GM10248 (cell line): ENCODE measurements at regions not wholly inside any gene's neighbourhood (a gene's known extent, or its start where the extent isn't known, plus 50 kb on each side); places are given as distances from the start of the nearest gene placed in this dataset.

Experiments used
- CTCF ChIA-PET: fragments of 300-600 bp; sonication (Branson Sonifier 250); formaldehyde crosslinking; extraction: SDS; loops from one replicate; lab custom pipeline; 2021; ENCODE audit warnings: antibody characterized with exemption; lab: Yijun Ruan, JAX
- POLR2A ChIA-PET: fragments of 350-650 bp; sonication (Branson Sonifier 250); formaldehyde crosslinking; extraction: SDS; loops from one replicate; lab custom pipeline; 2020; ENCODE audit warnings: antibody characterized with exemption; lab: Yijun Ruan, JAX
- DNase-seq: peaks from one replicate; pipeline ENCODE4 v3.0.0; 2012; ENCODE audit errors: extremely low spot score
- TF ChIP-seq, protein P1 (sequence below): IDR thresholded peaks from 2 replicates; pipeline ENCODE4 v1.5.1; 2012; ENCODE audit warnings: mild to moderate bottlenecking, low read depth; ENCODE audit errors: extremely low read depth, missing control alignments, control extremely low read depth

DNA sequence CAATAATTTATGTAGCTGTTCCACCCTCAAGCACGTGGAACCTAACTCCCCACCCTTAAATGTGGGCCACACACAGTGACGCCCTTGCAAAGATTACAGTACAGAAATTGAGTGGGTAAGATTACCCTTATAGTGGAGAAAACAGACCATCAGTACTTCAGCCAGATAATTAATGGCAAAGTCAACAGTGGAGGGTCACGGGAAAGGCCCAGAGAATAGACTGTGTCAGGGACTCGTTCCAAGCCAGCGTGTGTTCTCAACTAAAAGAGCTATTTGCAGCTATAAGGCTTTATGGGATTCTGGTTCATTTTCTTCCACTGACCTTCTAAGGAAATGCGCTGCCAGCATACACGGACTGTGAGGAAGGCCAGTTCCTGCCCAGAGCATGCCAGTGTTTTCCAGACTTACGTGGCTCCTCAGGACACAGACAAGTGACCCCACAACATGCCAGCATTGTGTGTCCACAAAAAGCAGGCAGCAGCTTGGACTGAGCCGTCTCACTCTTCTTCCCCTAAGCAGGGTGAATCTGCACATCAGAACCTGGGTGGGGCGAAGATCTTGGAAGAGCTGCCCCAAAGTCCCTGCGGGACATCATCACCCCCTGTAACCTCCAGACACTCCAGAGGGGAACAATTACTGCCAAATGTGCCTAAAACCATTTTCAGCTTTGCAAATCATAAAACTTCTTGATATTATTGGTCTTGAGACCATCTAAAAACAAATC is 428.5 kb downstream of the OCA2 start:
- ChIA-PET CTCF (interaction anchor here (1.0 kb wide), 1 partner anchor 15 kb away, joined by 3 read pairs; no protein-coding TSS in a partner anchor), POLR2A (no interaction called here)
- no peak for DNase-seq
- TF ChIP-seq, protein P1, sequence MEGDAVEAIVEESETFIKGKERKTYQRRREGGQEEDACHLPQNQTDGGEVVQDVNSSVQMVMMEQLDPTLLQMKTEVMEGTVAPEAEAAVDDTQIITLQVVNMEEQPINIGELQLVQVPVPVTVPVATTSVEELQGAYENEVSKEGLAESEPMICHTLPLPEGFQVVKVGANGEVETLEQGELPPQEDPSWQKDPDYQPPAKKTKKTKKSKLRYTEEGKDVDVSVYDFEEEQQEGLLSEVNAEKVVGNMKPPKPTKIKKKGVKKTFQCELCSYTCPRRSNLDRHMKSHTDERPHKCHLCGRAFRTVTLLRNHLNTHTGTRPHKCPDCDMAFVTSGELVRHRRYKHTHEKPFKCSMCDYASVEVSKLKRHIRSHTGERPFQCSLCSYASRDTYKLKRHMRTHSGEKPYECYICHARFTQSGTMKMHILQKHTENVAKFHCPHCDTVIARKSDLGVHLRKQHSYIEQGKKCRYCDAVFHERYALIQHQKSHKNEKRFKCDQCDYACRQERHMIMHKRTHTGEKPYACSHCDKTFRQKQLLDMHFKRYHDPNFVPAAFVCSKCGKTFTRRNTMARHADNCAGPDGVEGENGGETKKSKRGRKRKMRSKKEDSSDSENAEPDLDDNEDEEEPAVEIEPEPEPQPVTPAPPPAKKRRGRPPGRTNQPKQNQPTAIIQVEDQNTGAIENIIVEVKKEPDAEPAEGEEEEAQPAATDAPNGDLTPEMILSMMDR, result no peak

DNA sequence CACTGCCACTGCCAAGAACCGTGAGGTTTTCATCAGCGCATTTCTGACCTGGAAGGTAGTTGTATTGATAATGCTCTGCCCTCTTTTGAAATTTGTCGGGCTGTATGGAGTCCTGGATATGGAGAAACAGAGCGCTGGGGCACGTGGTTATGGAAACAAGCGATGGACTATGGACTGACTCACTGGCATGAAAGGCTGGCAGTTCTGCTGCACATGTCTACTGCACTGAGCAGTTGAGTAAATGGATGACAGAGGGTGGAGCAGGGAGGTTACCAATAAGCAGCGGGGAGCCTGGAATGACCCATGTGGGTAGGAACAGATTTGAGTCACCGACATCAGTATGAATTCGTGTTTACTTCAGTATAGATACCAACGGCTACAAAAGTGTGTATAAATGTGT is 429.5 kb downstream of the OCA2 start:
- no peak for DNase-seq
- TF ChIP-seq, protein P1, result no peak
- POLR2A ChIA-PET, result no interaction called here
- CTCF ChIA-PET, result no interaction called here

DNA sequence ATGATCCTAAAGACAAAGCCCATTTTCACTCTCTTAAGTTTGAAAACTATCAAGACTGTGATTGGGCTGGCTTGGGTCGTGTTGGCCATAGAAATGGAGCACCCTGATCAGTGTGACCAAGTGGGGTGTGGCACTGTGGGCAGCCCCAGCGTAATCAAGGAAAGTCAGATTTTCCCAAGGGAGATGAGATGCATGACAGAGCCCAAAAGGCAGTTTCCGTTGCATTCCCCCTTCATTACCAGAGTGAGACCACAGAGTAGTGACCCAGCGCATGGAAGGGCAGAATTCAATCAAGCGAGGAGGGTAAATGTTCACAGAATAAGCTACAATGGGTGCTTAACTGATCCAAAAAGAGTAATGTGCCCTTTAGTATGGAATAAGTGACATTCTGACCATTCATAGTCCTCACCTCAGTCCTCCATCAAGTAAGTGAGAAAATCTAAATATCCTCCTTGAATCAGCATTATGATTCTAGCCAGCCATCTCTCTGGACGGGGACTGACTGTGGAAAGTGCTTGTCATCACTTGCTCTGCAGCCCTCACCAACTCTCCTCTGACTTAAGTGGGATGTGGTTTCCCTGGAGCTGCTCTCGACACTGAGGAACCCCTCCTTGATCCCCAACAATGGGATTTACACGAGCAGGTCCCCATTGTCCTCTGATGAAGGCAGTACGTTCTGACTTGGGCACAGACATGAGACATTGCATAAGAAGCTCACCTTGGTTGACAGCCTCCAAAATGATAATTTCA is 430.5 kb downstream of the OCA2 start:
- POLR2A ChIA-PET, result no interaction called here
- no peak for DNase-seq
- TF ChIP-seq, protein P1, result no peak
- CTCF ChIA-PET, result no interaction called here

DNA sequence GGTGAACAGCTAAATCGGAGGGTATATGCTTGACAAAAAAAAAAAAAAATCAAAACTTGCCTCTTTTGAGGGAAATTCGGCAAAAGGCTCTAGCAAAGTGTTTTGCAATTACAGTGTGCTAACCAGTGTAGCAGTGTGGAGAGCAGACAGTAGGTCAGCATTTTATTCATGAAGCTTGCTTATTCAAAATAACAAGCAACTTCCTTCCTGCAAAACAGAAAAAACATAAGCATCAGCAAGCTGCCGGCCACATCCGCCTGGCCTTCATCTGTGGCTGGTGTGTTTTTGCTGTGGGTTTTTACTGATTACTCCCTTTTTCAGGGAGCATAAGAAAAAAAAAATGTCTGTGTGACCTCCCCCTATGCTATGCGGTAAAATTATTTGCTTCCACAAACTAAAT is 434.1 kb downstream of the OCA2 start:
- TF ChIP-seq, protein P1, result no peak
- POLR2A ChIA-PET, result no interaction called here
- CTCF ChIA-PET, result interaction anchor here (0.8 kb wide), 1 partner anchor 9 kb away, joined by 5 read pairs; no protein-coding TSS in a partner anchor
- no peak for DNase-seq

DNA sequence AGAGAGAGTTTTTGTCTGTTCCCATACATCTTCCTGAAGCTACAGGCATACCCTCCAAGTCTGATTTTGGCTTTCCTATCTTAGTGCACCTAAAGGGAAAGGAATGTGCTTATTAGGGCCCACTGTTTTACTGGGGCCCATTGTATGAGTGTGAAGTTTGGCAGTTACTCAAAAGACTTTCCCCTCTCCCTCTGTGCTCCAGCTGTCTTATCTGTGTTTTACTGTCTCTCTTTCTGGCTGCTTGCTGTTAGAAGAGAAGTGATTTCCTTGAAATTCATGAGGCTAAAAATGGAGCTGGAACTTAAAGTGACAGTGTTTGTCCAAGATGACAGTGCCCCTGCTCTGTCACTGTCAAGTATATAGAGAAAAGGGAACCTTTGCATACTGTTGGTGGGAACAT is 436.2 kb downstream of the OCA2 start:
- TF ChIP-seq, protein P1, result no peak
- CTCF ChIA-PET, result interaction anchor here (1.0 kb wide), 1 partner anchor 40 kb away, joined by 3 read pairs; no protein-coding TSS in a partner anchor

DNA sequence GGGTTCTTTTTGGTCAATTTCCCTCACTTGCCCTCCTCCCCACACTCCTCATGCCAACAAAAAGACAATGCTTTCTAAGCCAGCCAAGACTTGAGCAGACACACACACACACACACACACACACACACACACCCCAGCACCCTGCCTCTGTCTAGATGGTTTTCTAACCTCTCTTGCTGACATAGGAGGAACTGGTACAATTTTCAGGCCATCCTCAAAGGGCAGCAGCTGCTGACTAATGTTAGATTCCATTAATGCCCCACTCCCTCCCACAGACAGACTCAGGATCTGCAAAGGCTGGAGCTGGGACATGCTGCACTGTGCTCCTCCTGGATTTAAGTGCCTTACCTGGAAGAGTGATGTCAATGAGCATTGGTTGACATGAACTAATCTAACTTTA is 438.4 kb downstream of the OCA2 start:
- TF ChIP-seq, protein P1, result no peak
- no peak for DNase-seq
- ChIA-PET CTCF (no interaction called here), POLR2A (no interaction called here)

More for the DNA sequence above, 436.2 kb downstream of the OCA2 start:
- POLR2A ChIA-PET, result no interaction called here
- DNase-seq, result no peak
